ENCODE measurements at regions not wholly inside any gene's neighbourhood (a gene's known extent, or its start where the extent isn't known, plus 50 kb on each side); places are given as distances from the start of the nearest gene placed in this dataset.

DNA sequence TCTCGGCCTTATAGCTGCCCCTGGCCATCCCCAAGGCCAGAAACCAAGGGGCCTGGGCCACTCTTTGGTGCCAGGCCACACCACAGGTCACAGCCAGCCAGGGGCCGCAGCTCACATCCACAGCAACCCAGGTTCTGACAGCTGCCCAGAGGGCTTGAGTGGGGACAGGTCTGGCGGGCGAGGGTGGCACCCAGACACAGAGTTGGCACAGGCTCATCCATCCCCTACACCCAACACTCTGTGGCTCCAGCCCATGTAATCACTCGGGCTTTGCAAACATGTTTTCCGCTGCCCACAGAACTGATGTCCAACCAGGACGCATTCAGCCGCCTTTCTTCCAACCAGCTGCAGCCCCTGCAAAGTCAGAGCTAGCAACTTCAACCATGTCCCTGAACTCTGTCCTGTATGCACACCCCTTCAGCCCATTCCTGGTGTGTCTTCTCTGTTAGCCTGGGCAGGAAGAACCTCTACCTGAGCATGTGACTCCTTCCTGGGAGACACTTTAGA, 57.7 kb upstream of the PPP2R2D start:
- TF ChIP-seq CREM (IDR thresholded peaks at IDR 0.05; ENCODE audit: low read depth) (no peak), TARDBP (IDR thresholded peaks at IDR 0.05; ENCODE audit: borderline replicate concordance) (no peak), CHD1 (IDR thresholded peaks at IDR 0.05; ENCODE audit: low read depth, low read length) (no peak), POLR2AphosphoS5 (IDR thresholded peaks at IDR 0.05; ENCODE audit: low read length) (no peak), SMAD1 (IDR thresholded peaks at IDR 0.05; ENCODE audit: low read depth, partially characterized antibody) (no peak), RFX5 (IDR thresholded peaks at IDR 0.05; ENCODE audit: low read depth, low read length) (no peak), CBX5 (IDR thresholded peaks at IDR 0.05; ENCODE audit: low read depth) (no peak), EP300 (IDR thresholded peaks at IDR 0.05; ENCODE audit: borderline replicate concordance in 1 of 2, control insufficient read depth in 1 of 2, low read depth in 2 of 2, low read length in 2 of 2) (no peak)
- TF ChIP-seq, protein P1, sequence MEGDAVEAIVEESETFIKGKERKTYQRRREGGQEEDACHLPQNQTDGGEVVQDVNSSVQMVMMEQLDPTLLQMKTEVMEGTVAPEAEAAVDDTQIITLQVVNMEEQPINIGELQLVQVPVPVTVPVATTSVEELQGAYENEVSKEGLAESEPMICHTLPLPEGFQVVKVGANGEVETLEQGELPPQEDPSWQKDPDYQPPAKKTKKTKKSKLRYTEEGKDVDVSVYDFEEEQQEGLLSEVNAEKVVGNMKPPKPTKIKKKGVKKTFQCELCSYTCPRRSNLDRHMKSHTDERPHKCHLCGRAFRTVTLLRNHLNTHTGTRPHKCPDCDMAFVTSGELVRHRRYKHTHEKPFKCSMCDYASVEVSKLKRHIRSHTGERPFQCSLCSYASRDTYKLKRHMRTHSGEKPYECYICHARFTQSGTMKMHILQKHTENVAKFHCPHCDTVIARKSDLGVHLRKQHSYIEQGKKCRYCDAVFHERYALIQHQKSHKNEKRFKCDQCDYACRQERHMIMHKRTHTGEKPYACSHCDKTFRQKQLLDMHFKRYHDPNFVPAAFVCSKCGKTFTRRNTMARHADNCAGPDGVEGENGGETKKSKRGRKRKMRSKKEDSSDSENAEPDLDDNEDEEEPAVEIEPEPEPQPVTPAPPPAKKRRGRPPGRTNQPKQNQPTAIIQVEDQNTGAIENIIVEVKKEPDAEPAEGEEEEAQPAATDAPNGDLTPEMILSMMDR (IDR thresholded peaks at IDR 0.05 in 2 of 3, conservative IDR thresholded peaks at IDR 0.05 in 1 of 3; ENCODE audit: control insufficient read depth in 2 of 3, extremely low read depth in 1 of 3, insufficient read depth in 1 of 3, low read depth in 3 of 3, low read length in 3 of 3) = no peak
- TF ChIP-seq, protein P2, sequence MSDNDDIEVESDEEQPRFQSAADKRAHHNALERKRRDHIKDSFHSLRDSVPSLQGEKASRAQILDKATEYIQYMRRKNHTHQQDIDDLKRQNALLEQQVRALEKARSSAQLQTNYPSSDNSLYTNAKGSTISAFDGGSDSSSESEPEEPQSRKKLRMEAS (IDR thresholded peaks at IDR 0.05; ENCODE audit: low read depth, low read length) = no peak
- TF ChIP-seq, protein P3, sequence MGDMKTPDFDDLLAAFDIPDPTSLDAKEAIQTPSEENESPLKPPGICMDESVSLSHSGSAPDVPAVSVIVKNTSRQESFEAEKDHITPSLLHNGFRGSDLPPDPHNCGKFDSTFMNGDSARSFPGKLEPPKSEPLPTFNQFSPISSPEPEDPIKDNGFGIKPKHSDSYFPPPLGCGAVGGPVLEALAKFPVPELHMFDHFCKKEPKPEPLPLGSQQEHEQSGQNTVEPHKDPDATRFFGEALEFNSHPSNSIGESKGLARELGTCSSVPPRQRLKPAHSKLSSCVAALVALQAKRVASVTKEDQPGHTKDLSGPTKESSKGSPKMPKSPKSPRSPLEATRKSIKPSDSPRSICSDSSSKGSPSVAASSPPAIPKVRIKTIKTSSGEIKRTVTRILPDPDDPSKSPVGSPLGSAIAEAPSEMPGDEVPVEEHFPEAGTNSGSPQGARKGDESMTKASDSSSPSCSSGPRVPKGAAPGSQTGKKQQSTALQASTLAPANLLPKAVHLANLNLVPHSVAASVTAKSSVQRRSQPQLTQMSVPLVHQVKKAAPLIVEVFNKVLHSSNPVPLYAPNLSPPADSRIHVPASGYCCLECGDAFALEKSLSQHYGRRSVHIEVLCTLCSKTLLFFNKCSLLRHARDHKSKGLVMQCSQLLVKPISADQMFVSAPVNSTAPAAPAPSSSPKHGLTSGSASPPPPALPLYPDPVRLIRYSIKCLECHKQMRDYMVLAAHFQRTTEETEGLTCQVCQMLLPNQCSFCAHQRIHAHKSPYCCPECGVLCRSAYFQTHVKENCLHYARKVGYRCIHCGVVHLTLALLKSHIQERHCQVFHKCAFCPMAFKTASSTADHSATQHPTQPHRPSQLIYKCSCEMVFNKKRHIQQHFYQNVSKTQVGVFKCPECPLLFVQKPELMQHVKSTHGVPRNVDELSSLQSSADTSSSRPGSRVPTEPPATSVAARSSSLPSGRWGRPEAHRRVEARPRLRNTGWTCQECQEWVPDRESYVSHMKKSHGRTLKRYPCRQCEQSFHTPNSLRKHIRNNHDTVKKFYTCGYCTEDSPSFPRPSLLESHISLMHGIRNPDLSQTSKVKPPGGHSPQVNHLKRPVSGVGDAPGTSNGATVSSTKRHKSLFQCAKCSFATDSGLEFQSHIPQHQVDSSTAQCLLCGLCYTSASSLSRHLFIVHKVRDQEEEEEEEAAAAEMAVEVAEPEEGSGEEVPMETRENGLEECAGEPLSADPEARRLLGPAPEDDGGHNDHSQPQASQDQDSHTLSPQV (IDR thresholded peaks at IDR 0.05) = no peak
- TF ChIP-seq, protein P4, sequence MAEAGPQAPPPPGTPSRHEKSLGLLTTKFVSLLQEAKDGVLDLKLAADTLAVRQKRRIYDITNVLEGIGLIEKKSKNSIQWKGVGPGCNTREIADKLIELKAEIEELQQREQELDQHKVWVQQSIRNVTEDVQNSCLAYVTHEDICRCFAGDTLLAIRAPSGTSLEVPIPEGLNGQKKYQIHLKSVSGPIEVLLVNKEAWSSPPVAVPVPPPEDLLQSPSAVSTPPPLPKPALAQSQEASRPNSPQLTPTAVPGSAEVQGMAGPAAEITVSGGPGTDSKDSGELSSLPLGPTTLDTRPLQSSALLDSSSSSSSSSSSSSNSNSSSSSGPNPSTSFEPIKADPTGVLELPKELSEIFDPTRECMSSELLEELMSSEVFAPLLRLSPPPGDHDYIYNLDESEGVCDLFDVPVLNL (IDR thresholded peaks at IDR 0.05; ENCODE audit: low read depth, low read length) = no peak
- TF ChIP-seq, protein P5, sequence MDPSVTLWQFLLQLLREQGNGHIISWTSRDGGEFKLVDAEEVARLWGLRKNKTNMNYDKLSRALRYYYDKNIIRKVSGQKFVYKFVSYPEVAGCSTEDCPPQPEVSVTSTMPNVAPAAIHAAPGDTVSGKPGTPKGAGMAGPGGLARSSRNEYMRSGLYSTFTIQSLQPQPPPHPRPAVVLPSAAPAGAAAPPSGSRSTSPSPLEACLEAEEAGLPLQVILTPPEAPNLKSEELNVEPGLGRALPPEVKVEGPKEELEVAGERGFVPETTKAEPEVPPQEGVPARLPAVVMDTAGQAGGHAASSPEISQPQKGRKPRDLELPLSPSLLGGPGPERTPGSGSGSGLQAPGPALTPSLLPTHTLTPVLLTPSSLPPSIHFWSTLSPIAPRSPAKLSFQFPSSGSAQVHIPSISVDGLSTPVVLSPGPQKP (IDR thresholded peaks at IDR 0.05; ENCODE audit: low read depth, low read length) = no peak
